ENCODE measurements at regions not wholly inside any gene's neighbourhood (a gene's known extent, or its start where the extent isn't known, plus 50 kb on each side); places are given as distances from the start of the nearest gene placed in this dataset.

DNA sequence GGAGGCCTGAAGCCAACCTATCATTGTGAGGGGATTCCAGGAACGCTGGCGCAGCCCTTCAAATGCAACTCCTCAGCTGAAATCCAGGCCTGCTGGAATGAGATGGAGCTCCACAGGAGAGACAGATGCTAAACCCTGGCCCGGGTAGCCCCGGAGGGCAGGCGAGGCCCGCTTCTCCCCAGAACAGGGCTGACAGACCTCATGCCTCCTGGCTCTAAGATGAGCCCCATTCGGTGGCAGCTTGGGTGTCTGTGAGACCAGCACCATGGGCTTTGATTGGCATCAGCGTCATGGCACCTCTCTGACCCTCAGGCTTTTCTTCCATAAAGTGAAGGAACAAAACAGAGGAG is 382.2 kb downstream of the BCL11B start:
- DNase-seq (ENCODE audit: low read depth): no peak

DNA sequence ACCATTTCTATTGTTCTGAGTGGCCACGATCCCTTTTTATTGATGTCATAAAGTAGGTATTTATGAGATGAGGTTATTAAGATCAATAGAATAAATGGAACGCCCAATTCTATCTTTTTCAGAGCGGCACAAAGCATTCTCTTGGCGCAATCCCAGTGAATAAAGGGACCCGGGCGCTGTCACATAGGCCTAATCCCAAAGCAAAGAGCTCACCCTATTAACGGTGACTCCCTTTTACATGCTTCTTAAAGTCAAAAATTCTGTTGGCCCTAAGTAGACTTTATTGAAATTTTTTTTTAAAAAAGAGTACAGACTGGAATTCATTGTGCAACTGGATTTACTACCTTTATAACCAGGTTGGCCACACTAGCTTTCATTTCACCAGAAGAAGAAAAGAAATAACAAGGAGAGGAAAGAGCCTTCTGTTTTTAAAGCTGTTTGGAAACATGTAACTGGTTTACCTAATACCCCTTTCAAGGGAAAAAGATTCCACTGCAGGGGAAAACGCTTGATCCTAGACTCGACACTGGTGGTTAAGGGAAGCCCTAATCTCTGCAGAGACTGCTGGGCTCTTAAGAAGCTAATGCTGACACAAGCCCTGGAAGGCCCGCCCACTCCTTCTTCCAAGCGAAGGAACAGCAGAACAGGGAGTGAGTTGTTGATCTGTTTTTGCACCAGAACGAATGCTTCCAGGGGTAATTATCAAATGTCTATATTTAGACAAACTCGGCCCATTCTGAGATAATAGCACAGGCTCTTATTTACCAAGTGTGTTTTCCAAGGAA is 381.2 kb downstream of the BCL11B start:
- no peak for DNase-seq (ENCODE audit: low read depth)

DNA sequence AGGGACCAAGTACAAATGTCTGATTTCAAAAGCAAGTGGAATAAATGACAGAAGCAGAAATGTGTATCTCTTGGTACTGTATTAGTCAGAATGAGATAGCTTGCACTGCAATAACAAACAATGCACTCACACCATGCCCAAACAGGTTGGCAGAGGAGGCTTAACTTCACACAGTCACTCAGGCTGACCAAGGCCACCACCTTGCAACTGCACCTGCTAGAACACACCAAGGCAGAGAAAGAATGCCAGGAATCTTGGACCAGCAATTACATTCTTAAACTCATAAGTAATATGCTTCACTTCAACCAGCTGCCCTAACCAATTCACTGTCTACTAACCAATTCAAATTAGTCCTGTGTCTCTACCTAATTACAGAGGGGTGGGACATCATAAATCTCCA is 378.3 kb downstream of the BCL11B start:
- DNase-seq (ENCODE audit: low read depth): no peak

DNA sequence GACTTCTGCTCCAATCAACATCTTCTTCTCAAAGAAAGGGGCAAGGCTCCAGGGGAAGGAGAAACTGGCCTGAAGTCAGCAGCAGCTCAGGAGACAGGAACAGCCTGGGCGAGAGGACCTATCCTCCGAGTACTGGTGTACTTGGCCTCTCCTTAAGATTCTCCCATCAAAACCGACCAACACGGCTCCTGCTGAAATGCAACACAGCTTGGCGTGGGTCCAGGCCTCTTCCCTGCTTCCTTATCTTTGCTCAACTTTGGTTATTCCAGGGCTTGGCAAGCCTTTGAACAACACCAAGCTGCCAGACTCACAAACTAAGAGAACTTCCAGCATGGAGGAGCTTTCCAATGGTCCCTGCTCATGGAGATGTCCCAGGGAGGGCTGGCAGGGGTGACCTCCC is 377.4 kb downstream of the BCL11B start:
- no peak for DNase-seq (ENCODE audit: low read depth)

DNA sequence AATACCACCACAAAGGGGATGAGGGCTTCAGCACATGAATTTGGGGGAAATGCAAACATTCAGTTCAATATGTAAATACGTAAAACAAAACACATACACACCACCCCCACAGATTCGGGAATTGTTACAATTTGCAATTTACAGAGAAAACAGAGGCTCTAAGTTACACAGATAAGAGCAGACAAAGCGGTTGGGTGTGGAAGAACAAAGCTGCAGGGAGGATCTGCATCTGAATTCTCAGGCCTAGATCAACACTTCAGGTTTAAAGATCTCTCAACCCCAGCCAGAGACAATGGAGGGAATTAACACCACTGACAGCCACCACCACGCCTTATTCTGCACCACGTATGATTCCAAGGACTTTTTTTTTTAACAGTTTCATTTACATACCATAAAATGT is 375.5 kb downstream of the BCL11B start:
- no peak for DNase-seq (ENCODE audit: low read depth)

DNA sequence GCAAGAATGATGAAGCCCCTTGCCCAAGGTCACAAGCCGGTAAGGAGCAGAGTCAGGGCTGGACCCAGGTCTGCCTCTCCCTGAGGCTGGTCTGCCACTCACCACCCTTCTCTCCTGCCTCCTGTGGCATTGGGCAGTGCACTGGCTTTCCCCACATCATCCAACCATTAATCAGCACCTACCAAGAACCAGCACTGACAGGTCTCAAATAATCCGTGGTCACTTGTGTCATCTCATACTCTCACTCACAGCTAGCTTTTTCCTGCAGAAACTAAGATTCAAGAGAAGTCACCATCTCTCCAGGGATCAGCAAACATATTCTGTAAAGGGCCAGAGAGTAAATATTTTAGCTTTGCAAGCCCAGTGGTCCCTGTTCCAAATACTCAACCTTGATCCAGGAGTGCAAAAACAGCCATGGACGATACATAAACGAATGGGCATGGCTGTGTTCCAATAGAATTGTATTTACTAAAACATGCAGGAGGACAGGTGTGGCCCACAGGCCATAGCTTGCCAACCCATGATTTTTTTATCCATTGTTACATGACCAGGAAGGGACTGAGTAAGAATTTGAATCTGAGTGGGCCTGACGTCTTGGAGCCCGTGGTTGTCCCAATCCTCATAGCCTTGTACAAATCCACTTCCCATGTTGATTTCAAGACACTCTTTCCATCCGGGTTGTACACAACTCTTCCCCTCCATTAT is 374.2 kb downstream of the BCL11B start:
- no peak for DNase-seq (ENCODE audit: low read depth)

DNA sequence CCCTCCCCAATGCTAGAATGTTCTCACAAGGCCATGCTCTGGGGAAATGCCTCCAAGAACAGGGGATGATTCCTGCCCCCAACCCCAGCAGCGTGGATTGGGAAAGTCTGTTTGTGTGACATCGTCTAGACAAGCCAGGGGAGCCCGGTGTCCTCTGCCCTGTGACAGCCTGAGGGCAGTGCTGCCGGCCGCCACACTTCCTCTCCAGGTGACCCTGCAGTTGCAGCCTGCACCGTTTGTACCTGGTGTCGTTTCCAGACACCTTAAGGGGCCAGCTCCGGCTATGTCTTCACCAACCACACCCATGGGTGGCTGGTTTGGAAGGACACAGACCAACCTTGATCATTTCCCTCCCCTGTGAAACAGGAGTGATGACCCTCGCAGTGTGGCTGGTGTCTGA is 372.6 kb downstream of the BCL11B start:
- no peak for DNase-seq (ENCODE audit: low read depth)

DNA sequence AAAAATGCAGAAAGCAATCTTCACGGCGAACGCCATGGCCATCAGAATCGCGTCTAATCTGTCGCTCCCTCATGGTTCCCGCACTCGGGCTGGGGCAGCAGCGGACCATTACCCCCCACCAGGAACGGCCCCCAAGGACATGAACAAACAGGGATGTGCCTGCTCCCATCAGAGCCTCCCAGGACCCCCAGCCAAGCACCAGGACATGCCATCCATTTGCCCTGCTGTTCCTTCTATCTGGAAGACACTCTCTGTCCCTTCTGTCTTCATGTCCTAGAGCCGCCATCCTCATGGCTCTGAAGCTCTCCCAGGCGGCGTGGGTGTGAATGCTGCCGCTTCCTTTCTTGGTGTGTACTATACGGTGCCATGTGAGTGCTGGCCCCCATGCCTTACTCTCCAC is 371.8 kb downstream of the BCL11B start:
- no peak for DNase-seq (ENCODE audit: low read depth)

DNA sequence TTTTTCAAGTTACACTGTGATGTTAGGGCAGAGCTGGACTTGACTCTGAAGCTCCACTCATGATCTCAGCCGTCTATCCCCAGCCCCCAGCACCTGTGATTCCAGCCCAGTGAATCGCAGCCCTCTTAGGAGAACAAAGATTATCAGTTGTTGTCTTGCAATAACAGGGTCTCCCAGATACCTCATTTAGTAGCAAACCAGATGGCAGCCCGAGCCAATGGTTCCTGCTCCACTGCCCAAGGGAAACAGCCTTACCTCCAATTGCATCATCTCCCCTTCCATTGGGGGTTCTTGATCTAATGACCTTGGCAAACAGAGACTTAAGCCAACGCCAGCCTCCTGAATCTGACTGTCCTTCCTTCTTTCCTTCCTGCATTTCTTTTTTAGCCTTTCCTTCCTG is 371.2 kb downstream of the BCL11B start:
- no peak for DNase-seq (ENCODE audit: low read depth)

DNA sequence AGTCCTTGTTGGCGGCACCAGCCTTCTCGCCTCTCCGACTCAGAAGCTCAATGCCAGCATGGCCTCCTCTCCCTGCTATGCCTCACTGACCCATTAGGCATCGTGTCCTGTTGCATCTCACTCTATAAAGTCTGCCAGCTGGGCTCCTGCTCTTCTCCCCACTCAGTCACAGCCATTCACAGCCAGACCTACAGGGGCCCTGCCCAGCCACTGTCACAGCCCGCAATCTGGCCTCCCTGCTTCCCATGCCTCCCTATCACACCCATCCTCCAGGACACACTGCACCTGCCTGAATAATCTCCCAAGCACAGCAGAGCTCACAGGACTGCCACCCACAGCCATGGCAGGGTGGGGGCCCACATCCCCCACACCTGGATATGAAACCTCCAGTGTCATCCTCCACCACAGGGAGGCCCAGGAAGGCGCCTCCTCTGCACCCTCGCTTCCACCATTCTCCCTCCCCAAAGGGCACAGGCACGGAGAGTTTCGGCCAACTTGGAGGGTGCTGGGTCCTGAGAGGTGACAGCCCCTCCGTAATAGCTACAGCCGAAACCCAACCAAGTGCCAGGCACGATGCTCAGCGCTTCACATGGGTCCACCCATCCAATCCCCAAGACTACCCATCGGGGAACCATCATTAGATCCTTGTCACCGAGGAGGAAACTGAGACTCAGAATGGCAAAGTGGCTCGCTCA is 370.3 kb downstream of the BCL11B start:
- no peak for DNase-seq (ENCODE audit: low read depth)

DNA sequence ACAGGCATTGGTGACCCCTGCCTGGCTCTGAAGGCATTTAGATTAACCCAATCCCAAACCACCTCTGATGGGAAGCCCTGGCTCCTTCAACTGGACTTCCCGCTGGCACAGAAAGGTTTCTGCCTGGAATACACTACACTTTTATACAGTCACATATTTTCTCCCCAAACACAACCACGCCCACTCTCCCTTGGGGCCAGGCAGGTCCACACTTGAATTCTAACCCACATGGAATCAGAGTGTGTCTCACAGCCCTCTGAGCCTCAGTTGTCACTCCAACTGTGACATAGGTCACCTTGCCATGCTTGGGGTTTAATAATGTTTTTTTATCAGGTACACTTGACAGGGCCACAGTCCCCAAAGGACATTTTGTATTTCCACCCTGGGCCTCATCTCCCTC is 368.6 kb downstream of the BCL11B start:
- no peak for DNase-seq (ENCODE audit: low read depth)

DNA sequence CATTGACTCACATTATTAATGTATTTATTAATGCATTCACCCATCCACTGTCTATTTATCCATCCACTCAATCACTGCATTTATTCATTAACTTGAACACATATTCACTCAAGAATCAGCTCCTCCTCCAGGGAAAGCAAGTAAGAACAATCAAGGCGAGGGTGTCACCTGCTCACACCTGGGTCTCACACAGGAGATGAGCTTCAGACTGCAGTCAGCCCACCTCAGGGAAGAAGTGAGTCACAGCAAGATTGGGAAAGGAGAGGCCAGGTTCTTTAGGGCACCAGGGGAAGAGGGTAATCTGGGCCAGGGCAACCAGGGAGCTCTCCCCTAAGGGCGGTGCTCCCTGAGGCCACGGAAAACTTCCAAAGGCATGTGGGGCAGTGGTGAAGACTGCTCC is 367.3 kb downstream of the BCL11B start:
- DNase-seq (ENCODE audit: low read depth): no peak

DNA sequence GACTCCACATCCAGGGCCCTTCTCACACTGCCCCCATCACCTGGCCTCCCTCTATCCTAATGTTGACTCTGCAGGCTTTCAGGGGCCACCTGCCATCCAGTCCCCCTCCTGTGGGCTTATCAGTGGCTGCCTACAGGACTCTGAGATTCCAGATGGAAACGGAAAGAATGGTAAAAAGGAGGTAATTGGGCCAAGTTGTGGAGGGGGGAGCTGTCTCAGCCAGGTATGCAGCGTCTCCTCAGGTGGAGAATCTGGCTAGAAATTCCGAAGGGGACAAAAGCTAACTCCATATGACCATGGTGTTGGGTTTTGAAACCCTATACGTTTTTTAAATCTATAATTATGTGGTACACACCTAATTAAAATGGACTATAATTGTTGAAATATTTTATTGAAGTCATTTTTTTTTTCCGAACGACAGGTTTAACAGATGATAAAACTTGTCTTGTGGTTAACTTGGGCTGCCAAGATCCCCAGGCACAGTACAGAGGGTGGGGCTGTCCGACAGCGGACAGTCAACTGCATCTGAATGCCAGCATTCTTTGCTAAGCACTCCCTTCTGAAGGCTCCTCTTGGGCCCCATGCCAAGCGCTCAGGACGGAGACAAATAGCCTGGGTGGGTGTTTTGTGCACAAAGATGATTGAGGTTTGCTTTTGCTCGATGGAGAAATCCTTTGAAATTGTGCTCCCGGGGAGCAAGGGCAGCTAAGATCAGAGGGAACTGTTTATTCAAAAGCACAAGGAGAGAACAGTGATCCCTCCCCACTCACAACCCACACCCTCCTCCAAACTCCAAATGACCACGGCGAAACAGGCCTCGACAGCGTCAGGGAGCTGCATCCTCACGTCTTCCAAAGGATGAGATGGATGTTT is 365.6 kb downstream of the BCL11B start:
- no peak for DNase-seq (ENCODE audit: low read depth)

DNA sequence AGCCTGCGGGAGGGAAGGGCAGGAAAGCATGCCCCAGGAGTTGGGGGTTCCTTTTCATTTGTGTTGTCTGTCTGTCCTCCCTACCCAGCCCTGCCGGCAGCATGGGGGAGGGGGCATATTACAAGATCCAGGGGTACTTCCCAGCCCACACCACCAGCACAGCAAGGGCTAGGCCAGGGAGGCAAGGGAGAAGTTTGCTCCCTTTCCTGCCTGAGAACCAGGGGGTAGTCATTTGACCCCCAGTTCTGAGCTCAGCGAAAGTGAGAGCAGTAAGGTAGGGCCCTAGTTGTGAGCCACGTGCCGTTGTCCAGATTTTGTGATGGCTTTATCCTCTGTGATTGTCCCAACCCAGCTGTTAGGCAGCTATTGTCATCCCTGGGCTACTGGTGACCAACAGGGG is 364.7 kb downstream of the BCL11B start:
- DNase-seq (ENCODE audit: low read depth): no peak

DNA sequence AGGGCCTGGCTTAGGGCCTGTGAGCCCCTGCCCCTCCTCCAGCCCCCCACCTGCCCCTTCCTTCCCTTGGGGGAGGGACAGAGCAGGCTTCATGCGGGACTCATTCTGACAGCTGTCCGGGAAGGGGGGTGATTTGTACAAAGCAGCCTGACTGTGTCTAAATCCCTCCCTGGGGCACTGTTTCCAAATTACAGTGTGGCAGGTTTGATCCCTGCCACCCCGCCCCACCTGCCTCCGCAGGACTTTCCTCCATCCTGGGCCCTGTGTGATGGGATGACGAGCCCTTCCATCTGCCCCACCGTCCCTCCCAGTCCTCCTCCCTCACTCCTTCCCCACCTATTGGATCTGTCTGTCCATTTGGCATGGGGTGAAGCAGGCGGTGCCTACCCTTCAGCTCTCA is 363.9 kb downstream of the BCL11B start:
- no peak for DNase-seq (ENCODE audit: low read depth)

DNA sequence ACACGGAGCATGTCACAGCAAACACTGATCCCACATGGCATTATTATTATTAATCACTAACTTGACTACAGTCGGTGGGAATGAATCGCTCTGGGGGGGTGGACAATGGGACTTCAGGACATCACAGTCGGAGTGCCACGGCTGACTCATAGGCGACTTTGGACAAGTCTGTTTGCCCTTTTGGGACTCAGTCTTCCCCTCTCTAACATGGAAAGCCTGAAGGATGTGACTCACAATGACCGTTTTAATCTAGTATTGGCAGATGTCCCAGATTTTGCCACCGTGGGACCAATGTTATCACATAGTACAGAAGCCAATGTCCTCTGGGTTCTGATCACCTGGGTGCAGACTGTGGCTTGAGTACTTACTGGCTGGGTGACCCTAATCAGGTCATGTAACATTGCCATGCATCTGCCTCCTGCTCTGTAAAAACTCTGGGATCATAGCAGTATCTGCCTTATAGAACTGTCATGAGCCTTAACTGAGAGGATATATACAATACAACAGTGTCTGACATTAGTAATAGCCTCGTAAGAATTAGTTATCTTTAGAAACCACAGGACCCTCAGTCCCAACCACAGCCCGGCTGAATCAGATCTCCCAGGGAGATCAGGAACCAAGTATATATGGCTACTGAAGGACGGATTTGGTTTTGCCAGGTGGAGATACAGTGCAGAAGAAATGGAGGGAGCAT is 362.6 kb downstream of the BCL11B start:
- no peak for DNase-seq (ENCODE audit: low read depth)

DNA sequence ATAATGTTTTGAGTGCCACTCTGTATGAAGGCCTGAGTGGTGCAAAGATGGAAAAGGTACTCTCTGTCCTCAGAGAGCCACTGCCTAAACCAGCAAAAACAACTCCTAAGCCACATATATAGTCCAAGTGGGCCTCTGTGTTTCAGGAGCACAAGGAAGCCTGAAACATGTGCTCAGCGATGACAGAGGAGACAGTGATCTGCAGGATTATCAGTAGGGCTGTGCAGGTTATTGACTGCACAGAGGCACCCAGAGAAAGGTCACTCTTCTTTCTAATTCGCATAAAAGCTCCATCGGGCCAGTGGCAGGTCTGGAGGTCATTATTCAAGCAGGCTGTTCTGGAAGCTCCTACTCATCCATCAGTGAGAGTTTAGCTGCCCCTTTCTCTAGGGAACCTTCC is 361.9 kb downstream of the BCL11B start:
- DNase-seq (ENCODE audit: low read depth): no peak

DNA sequence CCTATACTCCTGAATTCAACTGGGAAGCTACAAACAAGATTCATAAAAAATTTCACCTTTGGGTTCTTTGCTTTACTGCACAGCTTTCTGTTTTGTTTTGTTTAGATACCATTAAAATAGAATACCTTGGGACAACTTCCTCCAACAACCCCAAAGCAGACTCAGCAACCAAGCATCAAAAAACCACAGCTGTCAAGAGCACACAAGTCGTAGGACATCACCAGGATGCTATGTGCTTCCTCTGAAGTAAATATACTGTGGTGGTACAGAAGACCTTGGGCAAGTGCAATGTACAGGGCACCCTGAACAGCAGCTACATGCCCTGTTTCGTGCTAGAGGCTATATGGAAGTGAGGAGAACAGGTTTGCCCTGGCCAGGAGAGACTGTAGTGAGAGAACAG is 359.3 kb downstream of the BCL11B start:
- DNase-seq (ENCODE audit: low read depth): no peak

DNA sequence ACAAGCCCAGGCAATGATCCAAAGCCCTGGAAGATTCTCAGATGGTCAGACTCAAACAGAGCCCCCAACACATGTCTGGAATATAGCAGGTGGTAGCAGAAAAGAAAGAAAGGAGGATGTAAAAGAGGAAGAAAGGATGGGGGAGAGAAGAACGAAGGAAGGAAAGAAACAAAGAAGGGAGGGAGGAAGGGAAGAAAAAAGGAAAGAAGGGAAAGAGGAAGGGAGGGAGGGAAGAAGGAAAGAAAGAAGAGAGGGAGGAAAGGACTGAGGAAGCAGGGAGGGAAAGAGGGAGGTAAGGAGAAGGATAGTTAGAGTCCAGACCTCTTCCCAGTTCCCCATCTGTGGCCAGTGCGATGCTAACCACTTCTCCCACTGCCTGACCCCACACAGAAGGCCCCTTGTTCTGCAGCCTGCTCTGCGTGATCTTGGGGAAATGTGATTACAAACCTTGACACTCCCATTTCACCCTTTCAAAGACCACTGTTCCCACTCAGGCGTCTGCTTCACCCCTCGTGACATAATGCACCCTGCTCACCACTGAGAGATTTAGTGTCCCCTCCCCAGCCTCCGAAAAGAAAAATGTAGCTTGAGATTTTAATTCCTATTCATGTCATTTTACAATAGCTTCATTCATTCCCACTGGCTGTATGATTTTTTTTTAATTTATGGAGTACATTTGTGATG is 357.9 kb downstream of the BCL11B start:
- DNase-seq (ENCODE audit: low read depth): no peak

DNA sequence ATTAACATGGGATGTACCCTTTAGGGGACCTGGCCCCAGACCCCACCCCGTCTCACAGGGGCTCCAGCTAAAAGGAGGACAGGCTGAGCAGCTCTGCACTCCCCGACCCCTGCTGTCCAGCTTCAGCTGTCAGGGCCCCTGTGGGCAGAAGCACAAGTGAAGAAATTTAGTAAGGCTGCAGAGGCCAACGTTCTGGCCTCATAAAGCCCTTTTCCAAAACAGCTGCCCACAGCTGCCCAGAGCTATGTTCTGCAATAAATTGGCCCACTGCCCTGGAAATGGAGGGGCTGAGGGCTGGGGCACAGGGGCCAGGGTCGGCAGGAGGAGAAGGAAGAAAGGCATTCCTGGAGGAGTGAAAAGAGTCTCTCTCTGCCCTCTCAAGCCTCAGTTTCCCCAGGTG is 357.1 kb downstream of the BCL11B start:
- no peak for DNase-seq (ENCODE audit: low read depth)

DNA sequence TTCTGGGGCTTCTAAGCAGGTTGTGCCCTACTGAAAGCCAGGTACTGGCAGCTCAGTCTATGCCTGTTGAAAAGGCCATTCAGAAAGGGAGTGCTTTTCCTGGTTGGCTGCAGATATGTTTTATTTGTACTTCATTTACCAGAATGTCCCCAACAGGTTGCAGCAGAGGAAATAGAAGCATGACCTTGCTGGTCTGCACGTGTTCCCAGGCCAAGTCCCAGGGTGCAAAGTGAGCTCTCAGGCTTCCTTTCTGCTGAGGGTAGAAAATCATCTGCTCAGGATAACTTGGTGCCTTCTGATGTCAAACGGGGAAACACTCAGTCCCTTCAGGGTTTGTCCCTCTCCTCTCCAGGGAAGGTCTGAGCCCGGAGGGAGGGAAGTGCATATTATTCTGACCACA is 356.4 kb downstream of the BCL11B start:
- no peak for DNase-seq (ENCODE audit: low read depth)

Data from HS-5 (cell line).